ENCODE measurements at regions not wholly inside any gene's neighbourhood (a gene's known extent, or its start where the extent isn't known, plus 50 kb on each side); places are given as distances from the start of the nearest gene placed in this dataset.

GRCh38 chr15:29380466-29380865 lies 110.8 kb upstream of the NSMCE3 start:
- TF ChIP-seq POLR2A (IDR thresholded peaks at IDR 0.05) = no peak
- TF ChIP-seq, protein P1, sequence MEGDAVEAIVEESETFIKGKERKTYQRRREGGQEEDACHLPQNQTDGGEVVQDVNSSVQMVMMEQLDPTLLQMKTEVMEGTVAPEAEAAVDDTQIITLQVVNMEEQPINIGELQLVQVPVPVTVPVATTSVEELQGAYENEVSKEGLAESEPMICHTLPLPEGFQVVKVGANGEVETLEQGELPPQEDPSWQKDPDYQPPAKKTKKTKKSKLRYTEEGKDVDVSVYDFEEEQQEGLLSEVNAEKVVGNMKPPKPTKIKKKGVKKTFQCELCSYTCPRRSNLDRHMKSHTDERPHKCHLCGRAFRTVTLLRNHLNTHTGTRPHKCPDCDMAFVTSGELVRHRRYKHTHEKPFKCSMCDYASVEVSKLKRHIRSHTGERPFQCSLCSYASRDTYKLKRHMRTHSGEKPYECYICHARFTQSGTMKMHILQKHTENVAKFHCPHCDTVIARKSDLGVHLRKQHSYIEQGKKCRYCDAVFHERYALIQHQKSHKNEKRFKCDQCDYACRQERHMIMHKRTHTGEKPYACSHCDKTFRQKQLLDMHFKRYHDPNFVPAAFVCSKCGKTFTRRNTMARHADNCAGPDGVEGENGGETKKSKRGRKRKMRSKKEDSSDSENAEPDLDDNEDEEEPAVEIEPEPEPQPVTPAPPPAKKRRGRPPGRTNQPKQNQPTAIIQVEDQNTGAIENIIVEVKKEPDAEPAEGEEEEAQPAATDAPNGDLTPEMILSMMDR (IDR thresholded peaks at IDR 0.05) = no peak
- H3K4me3 ChIP-seq (ENCODE audit: low read depth, poor library complexity, severe bottlenecking) = no peak overlapping the region
- intact Hi-C loops (cut with DNase I; ENCODE audit: low total_unique reads) = no loop called here
- DNase-seq (ENCODE audit: low spot score in 2 of 2) = no peak
- 85 to 86% methylated on average over 6 of the region's 6 CpGs for WGBS, 2 donors

DNA sequence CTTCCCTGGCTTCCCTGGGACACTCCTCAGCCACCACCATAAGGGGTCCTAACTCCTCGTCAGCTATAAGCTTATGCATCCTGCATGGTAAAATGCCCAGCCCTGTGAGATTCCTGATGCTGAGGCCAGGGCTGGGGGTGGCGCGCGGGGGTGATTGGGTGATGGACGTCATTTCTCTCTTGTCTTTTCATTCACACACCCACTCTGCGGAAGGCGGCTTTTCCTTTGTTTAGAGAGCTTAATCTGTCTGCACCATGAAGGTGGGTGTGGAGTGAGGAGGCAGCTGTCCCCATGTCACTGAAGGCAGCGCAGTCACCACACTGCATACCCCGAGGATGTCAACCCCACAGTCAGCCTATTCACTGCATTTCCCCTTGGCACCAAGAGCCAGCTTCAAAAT lies 110.0 kb upstream of the NSMCE3 start:
- no peak overlapping the region for H3K4me3 ChIP-seq (ENCODE audit: low read depth, poor library complexity, severe bottlenecking)
- intact Hi-C loops (cut with DNase I; ENCODE audit: low total_unique reads) = no loop called here
- no peak for TF ChIP-seq POLR2A (IDR thresholded peaks at IDR 0.05)
- TF ChIP-seq, protein P1 (IDR thresholded peaks at IDR 0.05) = no peak
- DNase-seq (ENCODE audit: low spot score in 2 of 2) = no peak
- 79% methylated on average over 9 of the region's 9 CpGs for WGBS, 2 donors

DNA sequence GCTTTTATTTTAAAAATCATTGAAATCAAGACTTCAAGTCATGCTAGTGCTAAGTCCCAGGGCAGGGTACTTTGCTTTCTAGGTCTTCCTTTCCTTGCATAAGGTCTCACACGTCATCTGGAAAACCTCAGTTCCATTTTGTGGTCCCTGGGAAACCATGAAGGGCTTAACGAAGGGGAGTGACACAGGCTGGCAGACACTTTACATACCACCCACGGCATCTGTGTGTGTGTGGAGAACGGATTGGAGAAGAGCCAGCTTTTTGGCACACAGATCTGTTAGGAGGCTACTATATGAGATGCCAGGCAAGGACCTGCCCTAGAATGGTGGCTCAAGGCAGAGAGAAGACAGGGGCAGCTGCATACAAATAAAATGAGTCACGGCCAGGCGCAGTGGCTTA lies 107.5 kb upstream of the NSMCE3 start:
- 60 to 75% methylated on average over 6 of the region's 6 CpGs for WGBS, 2 donors
- no peak overlapping the region for H3K4me3 ChIP-seq (ENCODE audit: low read depth, poor library complexity, severe bottlenecking)
- no peak for TF ChIP-seq POLR2A (IDR thresholded peaks at IDR 0.05)
- TF ChIP-seq, protein P1 (IDR thresholded peaks at IDR 0.05) = no peak
- DNase-seq (ENCODE audit: low spot score in 2 of 2) = no peak
- intact Hi-C loops (cut with DNase I; ENCODE audit: low total_unique reads) = no loop called here

GRCh38 chr15:29376590-29376989 lies 107.0 kb upstream of the NSMCE3 start:
- H3K4me3 ChIP-seq (ENCODE audit: low read depth, poor library complexity, severe bottlenecking) = no peak overlapping the region
- TF ChIP-seq POLR2A (IDR thresholded peaks at IDR 0.05) = no peak
- TF ChIP-seq, protein P1 (IDR thresholded peaks at IDR 0.05) = no peak
- WGBS, 2 donors = 62 to 72% methylated on average over 9 of the region's 9 CpGs
- intact Hi-C loops (cut with DNase I; ENCODE audit: low total_unique reads) = no loop called here
- DNase-seq (ENCODE audit: low spot score in 2 of 2) = no peak

DNA sequence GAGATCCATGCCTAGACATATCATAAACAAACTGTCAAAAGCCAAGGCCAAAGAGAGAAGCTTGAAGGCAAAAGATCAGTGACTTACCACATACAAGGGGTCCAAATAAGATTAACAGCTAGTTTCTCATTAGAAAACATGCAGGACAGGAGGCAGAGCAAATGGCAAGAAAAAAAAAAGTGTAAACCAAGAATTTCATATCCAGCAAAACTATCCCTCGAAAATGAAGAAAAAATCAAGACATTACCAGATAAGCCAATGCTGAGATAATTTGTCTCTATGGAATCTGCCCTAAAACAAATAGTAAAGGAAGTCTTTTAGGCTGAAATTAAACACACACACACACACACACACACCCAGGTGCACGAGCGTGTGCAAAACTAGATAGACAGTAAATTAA lies 99.6 kb upstream of the NSMCE3 start:
- no peak for DNase-seq (ENCODE audit: low spot score in 2 of 2)
- WGBS, 2 donors = 91% methylated on average over 3 of the region's 3 CpGs
- intact Hi-C loops (cut with DNase I; ENCODE audit: low total_unique reads) = no loop called here
- no peak for TF ChIP-seq POLR2A (IDR thresholded peaks at IDR 0.05)
- TF ChIP-seq, protein P1 (IDR thresholded peaks at IDR 0.05) = no peak
- H3K4me3 ChIP-seq (ENCODE audit: low read depth, poor library complexity, severe bottlenecking) = no peak overlapping the region

GRCh38 chr15:29364426-29365078 lies 94.9 kb upstream of the NSMCE3 start:
- no peak overlapping the region for H3K4me3 ChIP-seq (ENCODE audit: low read depth, poor library complexity, severe bottlenecking)
- TF ChIP-seq, protein P1 (IDR thresholded peaks at IDR 0.05) = no peak
- no peak for TF ChIP-seq POLR2A (IDR thresholded peaks at IDR 0.05)
- DNase-seq (ENCODE audit: low spot score in 2 of 2) = no peak
- WGBS, 2 donors = 52 to 56% methylated on average over 8 of the region's 8 CpGs
- intact Hi-C loops (cut with DNase I; ENCODE audit: low total_unique reads) = no loop called here
